HG03175 (cell line): ENCODE measurements at regions not wholly inside any gene's neighbourhood (a gene's known extent, or its start where the extent isn't known, plus 50 kb on each side); places are given as distances from the start of the nearest gene placed in this dataset.

Source experiments
- ATAC-seq: cut with Tn5 transposase; IDR thresholded peaks from one replicate; pipeline ENCODE4 v1.9.1; 2021; ENCODE audit warnings: mild to moderate bottlenecking, moderate library complexity; ENCODE audit not compliant: unreplicated experiment

DNA sequence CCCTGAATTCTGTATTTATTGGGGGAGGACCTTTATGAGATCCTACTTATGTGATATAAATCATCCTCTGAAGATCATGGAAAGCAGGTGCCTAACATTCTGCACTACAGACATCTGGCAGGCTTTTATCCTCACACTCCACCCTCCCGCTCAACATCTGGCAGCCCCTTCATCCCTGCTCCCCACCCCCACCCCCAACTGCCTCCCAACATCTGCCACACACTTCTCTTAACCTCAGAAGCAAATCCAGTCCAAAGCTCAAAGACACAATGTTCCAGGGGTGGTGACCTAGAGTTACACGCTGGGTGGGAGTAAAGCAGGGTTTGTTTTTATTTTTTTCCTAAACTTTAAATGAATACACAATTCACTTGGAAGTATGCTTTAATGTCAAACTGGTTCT, 184.5 kb upstream of the ATP11B start:
- ATAC-seq, result no peak

DNA sequence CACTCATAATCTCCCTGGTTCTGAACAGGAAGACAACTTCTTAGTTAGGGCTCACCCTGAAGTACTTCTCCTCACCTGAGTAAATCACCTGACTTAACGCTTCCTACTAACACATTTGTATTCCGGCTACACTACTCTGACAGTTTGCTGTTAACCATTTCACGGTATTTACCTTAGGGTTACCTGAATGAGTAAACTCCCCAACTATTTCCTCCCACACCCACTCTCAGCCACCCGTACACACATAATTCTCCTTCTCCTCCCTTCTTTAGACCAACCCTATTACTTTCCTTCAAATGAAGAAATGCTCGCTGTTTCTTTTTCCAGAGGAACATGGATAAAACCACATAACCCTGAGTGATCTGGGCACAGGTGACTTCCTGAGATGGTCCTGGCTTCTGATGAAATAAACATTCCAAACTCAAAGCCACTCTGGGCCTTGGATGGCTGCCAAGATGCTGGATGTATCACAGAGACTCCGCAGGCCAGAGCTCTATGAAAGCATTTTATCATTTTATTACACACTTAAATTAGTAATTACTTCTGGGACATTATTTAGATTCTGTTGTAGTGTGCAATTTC, 183.6 kb upstream of the ATP11B start:
- ATAC-seq, result no peak

DNA sequence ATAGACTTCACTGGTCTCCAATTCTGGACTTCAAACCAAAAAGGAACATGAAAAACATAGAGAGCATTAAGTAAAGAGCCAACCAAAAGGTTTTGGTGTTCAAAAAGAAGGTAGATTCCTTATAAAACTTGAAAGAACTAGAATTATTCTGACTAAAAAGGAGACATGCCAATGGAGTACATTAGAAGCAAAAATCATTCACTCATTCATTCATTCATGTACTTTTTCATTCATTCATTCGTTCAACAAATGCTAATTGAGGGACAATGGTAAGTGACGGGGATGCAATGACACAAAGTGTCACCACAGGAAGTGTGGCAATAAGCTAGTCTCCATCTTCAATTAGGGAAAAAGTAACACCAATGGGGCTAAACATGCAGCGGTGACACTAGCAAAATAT, 181.0 kb upstream of the ATP11B start:
- no peak for ATAC-seq

DNA sequence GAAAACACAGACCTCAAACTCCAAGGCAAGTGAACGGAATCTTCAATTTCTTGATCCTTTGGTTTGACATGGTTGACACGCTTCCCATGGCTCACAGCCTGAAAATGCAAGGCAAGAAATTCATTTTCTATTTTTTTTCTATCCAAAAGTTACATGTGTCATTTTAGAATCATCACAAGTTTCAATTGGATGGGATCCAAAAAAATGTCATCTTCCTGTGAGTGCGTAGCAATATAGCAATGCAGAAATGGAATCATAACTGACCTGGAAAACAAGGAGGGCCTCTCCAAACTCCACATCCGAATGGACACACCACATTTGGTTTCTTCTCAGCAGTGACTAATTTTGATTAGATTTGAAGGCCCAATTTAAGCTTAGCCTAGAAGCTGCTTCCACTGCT, 175.8 kb upstream of the ATP11B start:
- ATAC-seq, result no peak

DNA sequence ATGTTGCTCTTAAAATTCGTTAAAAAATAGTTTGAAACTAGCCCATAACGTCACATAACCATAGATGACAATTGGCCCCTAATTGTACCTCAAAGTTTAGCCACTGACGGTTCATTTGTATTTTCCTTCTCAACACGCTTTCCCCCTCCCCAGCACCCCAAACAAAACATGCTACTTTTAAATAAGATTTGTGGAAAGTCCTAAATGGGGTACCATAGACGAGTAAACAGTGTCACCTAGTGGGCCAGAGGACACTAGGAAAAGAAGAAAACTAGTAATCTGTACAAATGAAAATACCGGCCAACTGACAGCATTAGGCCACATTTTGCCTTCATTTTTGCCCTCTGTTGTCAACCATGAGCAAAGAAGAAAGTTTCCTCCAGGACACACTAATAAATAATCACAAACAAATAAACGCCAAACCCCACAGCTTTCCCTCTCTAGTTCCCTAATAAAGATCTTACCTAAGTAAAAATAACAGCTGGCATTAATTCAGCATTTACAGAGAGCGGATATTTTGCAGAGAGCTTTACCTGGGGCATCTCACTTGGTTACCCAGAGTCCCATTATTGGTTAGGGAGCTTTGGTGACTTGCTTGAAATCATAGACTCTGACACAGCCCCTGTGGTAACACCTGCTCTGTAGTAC, 175.1 kb upstream of the ATP11B start:
- no peak for ATAC-seq

DNA sequence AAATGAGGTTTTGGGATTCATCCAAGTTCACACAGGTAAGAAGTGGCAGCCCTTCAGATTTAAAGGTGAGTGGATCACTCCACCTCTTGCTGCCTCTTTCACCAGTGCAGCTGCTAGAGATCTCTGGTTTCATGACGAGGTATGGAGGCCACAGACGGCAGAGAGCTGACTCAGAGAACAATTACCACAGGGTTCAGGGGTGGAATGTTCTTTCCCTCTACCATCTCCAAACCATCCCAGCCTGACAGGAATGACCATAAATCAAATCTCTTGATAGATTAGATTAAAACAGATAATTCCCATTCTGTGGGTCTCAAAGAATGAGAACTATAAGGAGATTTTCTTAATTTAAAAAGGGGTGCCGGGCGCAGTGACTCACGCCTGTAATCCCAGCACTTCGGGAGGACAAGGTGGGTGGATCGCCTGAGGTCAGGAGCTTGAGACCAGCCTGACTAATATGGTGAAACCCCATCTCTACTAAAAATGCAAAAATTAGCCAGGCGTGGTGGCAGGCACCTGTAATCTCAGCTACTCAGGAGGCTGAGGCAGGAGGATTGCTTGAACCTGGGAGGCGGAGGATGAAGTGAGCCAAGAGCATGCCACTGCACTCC, 174.2 kb upstream of the ATP11B start:
- no peak for ATAC-seq

DNA sequence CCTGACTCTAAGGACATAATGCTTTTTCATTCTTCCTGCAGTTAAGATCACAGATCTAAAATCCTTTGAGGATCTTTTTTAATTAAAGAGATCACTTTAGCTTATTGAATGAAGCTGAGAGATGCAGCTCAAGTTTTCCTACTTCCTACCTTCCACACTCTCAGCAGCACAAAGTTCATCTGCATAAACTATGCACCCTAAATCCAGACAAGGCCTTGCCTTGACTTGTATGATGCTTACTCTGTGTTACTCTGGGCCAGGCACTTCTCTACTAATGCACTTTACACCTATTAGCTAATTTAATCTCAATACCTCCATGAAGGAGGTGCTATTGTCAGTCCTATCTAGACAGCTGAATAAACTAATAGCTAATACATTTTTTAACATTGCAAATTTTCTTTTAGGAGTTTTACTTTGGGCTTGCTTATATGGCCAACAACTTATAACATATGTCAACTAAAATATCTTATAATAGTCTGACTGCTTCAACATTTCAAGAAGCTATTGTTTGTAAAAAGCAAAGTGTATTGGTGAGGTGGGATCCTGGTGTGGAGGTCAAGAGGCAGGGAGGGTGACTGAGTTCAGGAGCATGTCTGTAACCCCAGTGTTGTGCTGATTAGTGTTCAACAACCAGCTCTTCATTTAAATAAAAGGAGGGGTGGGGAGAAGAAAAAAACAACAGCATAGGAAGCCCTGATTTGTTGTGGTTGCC, 172.4 kb upstream of the ATP11B start:
- ATAC-seq, result no peak

DNA sequence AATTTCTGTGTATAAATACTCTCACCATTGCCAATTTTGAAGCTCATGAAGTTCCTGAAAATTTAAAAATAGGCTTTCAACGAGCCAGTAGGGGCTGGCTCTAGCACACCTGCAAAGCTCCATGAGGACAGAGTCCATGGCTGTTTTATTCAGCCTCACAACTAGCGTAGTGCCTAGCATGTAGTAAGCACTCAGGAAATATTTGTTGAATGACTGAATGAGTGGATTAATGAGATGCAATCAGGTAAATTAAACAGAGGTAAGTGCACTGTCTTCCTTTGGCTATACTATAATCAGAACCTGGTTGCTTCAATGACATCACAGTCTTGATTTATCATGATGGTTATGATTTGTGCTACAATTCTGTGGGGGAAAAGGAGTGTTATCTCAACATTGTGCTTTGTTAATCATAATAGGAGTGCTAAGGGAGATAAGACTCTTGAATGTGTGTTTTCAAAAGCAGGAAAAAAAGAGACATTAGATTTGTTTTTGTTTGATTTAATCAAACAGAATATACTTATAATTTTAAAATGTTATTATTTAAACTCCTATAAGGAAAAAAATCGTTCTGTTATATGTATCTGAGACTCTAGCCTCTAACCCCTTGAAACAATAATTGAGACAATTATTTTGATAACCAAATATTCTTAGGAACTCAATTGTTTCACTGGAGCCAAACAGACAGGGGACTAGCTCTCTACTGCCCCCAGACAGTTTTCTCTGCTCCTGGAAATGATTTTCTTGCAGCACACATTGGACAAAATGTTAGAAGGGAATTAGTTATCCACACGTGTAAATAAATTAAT, 171.7 kb upstream of the ATP11B start:
- no peak for ATAC-seq

DNA sequence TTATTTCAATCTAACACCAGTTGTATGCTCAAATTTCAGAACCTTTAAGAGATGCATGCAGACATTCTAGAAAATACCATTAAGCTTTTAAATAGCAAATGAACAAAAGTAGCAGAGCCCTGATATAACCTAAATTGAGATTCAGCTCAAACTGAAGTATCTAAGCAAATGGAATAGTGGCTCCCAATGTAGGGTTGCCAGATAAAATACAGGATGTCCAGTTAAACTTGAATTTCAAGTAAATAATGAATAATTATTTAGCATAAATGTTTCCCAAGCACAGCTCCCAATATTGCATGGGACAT, 171.1 kb upstream of the ATP11B start:
- no peak for ATAC-seq

DNA sequence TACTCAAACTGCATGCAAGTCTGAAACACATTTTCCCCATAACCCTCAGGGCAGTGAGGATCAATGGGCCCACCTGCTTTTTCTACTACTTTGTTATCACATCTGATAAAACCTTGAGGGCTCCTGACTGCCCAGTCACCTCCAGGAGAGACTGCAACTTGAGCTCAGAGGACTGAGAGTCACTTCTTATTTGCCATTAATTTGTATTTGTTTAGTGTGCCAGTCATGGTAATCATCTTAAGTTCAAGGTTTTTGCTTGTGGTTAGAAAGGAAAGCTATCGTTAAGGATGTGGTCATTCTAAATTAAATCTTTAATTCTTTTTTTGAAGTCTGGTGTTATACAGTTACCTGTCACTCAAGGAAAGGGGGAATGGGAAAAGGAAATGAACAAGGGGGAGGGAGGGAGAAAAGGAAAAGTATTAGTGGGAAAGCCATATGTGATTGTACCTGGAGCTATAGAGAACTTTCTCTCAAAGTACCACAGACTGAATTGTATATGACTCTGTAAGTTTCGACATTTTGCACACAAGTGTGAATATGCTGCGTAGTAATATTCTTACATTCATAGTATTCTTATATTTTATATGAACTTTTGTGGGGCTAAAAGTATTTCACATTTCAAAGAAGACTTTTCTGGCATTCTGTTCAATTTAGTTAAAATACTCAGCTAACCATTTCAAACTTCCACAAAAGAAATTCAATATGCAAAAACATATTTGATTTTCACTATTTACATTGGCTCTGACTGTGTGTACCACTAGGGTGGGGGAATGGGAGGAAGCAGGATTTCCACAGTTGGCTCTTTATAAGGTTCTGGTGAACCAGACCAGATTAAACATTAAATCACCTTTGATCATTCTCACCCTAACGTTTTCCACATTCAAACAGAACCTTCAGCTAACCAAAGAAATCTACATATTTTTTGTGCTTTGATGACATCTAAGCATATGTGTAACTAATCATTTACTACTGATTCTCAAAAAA, 166.5 kb upstream of the ATP11B start:
- ATAC-seq, result peak; percentile 56

DNA sequence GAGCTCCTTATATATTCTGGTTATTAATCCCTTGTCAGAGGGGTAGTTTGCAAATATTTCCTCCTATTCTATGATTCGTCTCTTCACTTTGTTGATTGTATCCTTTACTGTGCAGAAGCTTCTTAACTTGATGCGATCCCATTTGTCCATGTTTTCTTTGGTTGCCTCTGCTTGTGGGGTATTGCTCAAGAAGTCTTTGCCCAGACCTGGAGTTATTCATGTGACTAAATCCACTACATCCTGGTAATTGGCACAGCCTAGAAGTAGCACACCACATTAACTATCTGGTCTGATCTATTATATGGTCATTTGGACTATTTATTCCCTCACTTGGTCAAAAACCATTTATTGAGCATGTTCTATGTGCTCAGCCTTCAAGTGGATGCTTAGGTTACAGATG, 164.8 kb upstream of the ATP11B start:
- no peak for ATAC-seq

DNA sequence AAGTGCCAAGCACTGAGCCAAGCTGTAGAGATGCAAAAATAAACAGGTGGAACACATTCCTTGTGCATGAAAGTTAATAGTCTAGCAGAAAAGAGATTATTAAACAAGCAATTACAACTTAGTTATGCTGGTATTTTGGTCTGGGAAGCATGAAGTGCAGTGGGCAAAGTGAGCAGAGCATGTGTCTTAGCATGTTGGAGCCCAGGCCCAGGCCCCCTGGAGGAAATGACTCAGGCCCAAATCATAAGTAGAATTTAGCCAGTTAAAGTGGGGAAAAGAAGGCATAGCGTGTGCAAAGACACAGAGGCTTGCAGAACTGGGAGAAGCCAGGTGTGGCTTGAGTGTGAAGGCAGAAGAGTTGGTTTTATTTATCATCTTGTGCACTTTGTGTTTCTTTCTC, 163.8 kb upstream of the ATP11B start:
- ATAC-seq, result no peak

DNA sequence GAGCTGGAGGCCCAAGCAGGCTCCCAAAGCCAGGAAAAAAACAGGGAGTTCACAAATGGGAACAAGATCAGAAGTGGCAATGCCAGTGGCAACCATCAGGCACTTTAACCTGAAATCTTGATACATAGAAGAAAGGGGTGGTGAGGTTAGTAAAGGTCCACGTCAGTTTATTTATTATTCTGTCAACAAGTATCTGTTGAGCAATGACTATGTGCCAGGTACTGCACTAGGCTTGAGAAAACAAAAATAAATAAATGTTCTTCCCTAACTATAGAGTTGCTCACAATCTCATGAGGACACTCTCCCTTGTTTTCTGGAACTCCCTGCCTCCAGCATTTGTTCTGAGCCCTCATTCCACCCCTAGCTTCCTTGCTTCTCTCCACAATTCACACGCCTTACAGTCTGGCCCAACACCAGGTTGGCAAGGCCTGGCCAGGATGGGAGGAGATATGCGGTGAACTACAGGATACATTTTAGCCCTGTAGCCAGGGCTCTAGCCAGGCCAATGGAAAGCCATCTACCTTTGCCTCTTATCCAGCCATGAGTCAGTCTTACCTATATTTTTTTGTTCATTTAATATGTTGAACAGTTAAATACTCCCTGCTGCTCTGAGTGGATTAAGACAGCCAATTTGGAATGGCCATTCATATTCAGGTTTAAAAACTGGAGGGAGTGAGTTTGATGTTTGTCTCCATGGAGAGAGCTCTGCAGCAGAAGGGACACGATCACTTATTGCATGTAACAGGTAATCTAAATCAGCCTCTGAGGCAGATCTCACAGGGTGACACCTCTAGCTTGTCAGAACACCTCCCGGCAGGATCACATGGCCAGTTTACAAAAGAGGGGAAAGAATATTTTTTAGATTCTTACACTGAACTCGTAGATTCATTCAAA, 161.9 kb upstream of the ATP11B start:
- ATAC-seq, result no peak

DNA sequence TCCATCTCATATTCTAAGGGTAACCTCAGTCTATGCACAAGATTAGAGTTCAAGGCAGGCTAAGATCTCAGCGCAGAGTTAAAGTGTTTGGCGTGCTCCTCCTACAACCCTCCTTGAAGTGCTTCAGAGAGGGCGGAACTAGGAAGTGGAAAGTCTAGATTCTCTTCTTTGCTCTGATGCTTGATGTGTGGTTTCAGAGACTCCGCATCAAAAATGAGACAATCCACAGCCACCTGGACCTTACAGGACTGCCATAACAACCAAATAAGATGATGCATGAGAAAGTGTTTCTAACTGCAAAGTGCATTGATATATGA, 161.3 kb upstream of the ATP11B start:
- ATAC-seq, result no peak

DNA sequence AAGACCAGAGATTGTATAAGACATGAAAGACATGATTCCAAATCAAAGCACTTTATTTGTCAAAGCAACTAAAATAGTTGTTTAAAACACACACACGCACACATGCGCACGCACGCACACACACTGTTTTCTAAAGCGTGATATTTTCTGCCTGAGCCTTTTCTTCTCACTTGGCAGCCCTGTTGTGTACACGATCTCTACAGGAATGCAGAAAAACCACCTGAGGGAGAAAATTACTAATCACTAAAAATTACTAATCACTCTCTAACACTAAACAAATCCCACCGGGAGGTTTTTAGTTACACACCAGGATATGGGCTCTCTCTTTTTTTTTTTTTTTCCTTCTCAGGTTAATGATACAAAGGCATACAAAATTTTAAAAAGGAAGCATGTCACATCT, 160.1 kb upstream of the ATP11B start:
- ATAC-seq, result no peak

DNA sequence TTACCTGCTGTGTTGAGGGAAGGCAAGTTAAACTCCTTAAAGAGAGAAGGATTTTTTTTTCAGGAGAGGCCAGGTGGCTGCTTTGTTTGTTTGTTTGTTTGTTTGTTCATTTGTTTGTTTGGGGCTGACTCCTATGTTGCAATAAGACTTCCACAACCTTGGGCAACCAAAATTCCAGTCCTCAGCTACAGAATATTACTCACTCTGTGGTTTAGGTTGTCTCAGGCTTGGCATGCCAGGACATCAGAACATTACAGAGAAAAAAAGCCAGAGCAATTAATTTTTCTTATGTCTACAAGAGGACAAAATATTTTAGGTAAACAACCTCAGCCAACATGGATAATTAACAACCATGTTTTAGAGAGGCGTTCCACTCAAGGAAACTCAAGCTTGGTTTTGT, 156.7 kb upstream of the ATP11B start:
- ATAC-seq, result no peak

DNA sequence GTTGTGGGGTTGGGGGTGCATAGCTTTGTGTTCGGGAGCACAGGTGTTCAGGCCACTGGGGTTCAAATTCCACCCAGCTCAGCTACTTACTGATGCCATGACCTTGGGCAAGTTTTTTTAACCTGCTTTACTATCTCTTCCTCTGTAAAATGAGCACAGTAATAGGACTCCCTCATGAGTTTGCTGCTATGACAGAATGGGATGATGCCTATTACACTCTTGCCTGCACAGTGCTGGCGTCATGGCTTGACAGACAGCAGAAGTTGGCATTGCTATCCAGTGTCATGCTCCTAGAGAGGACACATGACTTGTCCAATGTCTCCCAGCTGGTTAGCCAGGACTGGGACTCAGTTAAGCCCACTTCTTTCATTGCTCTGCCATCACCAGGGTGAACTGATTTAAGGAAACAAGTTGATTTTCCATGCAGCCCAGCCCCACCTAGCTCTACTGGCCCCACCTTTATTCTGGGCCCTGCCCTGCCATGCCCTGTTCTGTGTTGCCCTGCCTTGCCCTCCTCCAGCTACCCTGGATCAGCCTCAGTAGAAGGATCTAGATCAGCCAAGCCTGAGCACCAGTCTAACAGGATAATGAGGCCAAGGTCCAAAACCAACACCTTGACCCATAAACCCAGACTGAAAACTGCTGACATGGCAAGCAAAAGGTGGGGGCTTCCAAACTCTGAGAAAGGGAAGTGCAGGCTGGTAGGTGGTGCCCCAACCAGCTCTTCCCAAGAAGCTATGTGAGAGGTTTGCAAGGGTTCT, 155.8 kb upstream of the ATP11B start:
- ATAC-seq, result no peak

DNA sequence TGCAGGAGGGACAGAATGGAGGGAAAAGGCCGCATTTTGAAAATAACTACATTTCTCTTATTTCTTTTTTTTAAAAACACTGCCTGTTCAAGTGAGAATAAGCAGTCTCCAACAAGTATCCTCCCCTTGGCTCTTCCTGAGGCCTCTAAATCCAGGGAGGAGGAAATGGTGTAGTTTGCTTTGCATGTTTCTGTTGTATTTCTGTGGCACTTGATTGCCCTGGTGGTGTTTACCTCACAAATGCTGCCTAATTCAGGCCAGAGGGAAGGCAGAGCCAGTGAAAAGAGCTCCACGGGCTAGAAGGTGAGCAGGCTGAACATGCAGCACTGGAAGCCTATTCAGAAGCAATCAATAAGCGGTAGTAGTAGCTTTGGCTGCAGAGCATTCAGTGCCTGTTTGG, 149.3 kb upstream of the ATP11B start:
- ATAC-seq, result no peak
